A673 (cell line): ENCODE measurements at regions not wholly inside any gene's neighbourhood (a gene's known extent, or its start where the extent isn't known, plus 50 kb on each side); places are given as distances from the start of the nearest gene placed in this dataset.

Source experiments
- BruUV-seq: library from RNA; stranded (reverse); fragments of 400-500 nt; replicated peaks from 2 replicates; lab custom pipeline; 2021; lab: Mats Ljungman, UMichigan
- CTCF ChIA-PET: fragments of 300-600 bp; sonication (Branson Sonifier 250); formaldehyde crosslinking; loops from one replicate; lab custom pipeline; 2022; ENCODE audit warnings: antibody characterized with exemption; lab: Charles Lee
- POLR2A ChIA-PET: fragments of 300-600 bp; sonication (Branson Sonifier 250); formaldehyde crosslinking; loops from one replicate; lab custom pipeline; 2022; ENCODE audit warnings: antibody characterized with exemption; ENCODE audit not compliant: low non-redundant PET; lab: Charles Lee
- DNase-seq: peaks from one replicate; pipeline ENCODE4 v3.0.0-alpha.2; 2015; ENCODE audit warnings: low spot score
- H3K27ac ChIP-seq: fragments of 200-600 bp; sonication (generic); 2 replicates; pipeline ENCODE4 v1.5.1; 2016; ENCODE audit warnings: mixed run types, low read depth, mild to moderate bottlenecking, mixed read lengths, antibody characterized with exemption, low read length; ENCODE audit not compliant: poor library complexity, severe bottlenecking
- H3K27me3 ChIP-seq: fragments of 200-600 bp; sonication (generic); replicated peaks from 2 replicates; pipeline ENCODE4 v1.6.1; 2017; ENCODE audit warnings: mixed run types, low read depth, mild to moderate bottlenecking, mixed read lengths, antibody characterized with exemption, low read length; ENCODE audit not compliant: insufficient read depth, poor library complexity
- H3K36me3 ChIP-seq: fragments of 200-600 bp; sonication (generic); 2 replicates; pipeline ENCODE4 v1.6.1; 2016; ENCODE audit warnings: mixed run types, mild to moderate bottlenecking, mixed read lengths, antibody characterized with exemption, low read length; ENCODE audit not compliant: insufficient read depth, poor library complexity, severe bottlenecking
- H3K4me1 ChIP-seq: fragments of 200-600 bp; sonication (generic); 2 replicates; pipeline ENCODE4 v1.6.1; 2017; ENCODE audit warnings: mixed run types, mild to moderate bottlenecking, mixed read lengths, antibody characterized with exemption, low read length; ENCODE audit not compliant: insufficient read depth, poor library complexity, severe bottlenecking
- H3K4me3 ChIP-seq: fragments of 200-600 bp; sonication (generic); 2 replicates; pipeline ENCODE4 v1.5.1; 2016; ENCODE audit warnings: low read depth, mixed run types, mild to moderate bottlenecking, mixed read lengths, low read length; ENCODE audit not compliant: poor library complexity, severe bottlenecking
- H3K9me3 ChIP-seq: fragments of 200-600 bp; sonication (generic); 2 replicates; pipeline ENCODE4 v1.6.1; 2016; ENCODE audit warnings: mixed run types, low read depth, mild to moderate bottlenecking, mixed read lengths, antibody characterized with exemption, low read length; ENCODE audit not compliant: poor library complexity, severe bottlenecking
- EZH2 ChIP-seq: fragments of 200-600 bp; sonication (generic); IDR thresholded peaks from 2 replicates; pipeline ENCODE4 v1.6.1; 2017; ENCODE audit warnings: borderline replicate concordance, low read depth, mild to moderate bottlenecking, mixed read lengths, antibody characterized with exemption, low read length; ENCODE audit not compliant: poor library complexity, severe bottlenecking
- intact Hi-C: fragments of 100-400 bp; cut with micrococcal nuclease; formaldehyde crosslinking; loops from one replicate; pipeline ENCODE4 v1.10.0; 2022; ENCODE audit not compliant: unreplicated experiment
- TF ChIP-seq, protein P1 (sequence below): fragments of 300-800, 200-600 bp; sonication (generic); conservative IDR thresholded peaks from 2 replicates; pipeline ENCODE4 v1.5.1; 2017; ENCODE audit warnings: low read depth, mild to moderate bottlenecking, antibody characterized with exemption, low read length, moderate library complexity, mixed read lengths

DNA sequence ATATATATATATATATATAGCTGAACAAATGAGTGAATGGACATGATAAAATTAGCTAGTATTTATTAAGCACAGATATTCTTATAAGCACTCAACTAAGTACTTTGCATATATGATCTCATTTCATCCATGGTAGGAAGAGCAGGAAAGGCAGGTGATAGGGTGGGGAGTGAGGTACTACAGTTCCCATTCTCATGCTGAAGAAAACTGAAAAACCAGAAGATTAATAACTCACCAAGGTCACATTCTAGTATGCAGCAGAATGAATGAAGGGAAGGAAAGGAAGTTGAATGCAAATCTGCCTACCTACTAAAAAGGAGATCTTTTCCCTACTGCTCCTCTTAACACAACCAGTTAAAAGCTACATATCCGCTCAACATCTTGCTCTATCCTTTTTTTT is 298.1 kb upstream of the TMPO start:
- Histone ChIP-seq H3K27ac (no peak overlapping the region), H3K4me1 (peaks cover 9% of the 10 kb centered on the region), H3K27me3 (no peaks in the 10 kb centered on the region), H3K9me3 (no peaks in the 10 kb centered on the region), H3K36me3 (no peaks in the 10 kb centered on the region), H3K4me3 (no peak overlapping the region)
- CTCF ChIA-PET, result no interaction called here
- intact Hi-C loops, result no loop called here
- no TSS peak for BruUV-seq
- POLR2A ChIA-PET, result no interaction called here
- no peak for DNase-seq
- TF ChIP-seq EZH2, result no peak
- TF ChIP-seq, protein P1, sequence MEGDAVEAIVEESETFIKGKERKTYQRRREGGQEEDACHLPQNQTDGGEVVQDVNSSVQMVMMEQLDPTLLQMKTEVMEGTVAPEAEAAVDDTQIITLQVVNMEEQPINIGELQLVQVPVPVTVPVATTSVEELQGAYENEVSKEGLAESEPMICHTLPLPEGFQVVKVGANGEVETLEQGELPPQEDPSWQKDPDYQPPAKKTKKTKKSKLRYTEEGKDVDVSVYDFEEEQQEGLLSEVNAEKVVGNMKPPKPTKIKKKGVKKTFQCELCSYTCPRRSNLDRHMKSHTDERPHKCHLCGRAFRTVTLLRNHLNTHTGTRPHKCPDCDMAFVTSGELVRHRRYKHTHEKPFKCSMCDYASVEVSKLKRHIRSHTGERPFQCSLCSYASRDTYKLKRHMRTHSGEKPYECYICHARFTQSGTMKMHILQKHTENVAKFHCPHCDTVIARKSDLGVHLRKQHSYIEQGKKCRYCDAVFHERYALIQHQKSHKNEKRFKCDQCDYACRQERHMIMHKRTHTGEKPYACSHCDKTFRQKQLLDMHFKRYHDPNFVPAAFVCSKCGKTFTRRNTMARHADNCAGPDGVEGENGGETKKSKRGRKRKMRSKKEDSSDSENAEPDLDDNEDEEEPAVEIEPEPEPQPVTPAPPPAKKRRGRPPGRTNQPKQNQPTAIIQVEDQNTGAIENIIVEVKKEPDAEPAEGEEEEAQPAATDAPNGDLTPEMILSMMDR, result no peak

GRCh38 chr12:98220636-98221035 is 294.8 kb upstream of the TMPO start:
- ChIA-PET CTCF (no interaction called here), POLR2A (no interaction called here)
- TF ChIP-seq EZH2, result no peak
- TF ChIP-seq, protein P1, result no peak
- Histone ChIP-seq H3K4me1 (peaks cover 12% of the 10 kb centered on the region), H3K36me3 (no peaks in the 10 kb centered on the region), H3K27ac (no peak overlapping the region), H3K27me3 (no peaks in the 10 kb centered on the region), H3K4me3 (no peak overlapping the region), H3K9me3 (no peaks in the 10 kb centered on the region)
- intact Hi-C loops, result no loop called here
- DNase-seq, result no peak
- BruUV-seq, result no TSS peak

GRCh38 chr12:98221243-98221808 is 294.1 kb upstream of the TMPO start:
- Histone ChIP-seq H3K4me1 (peaks cover 12% of the 10 kb centered on the region), H3K9me3 (no peaks in the 10 kb centered on the region), H3K4me3 (no peak overlapping the region), H3K27me3 (no peaks in the 10 kb centered on the region), H3K27ac (no peak overlapping the region), H3K36me3 (no peaks in the 10 kb centered on the region)
- ChIA-PET CTCF (no interaction called here), POLR2A (no interaction called here)
- no TSS peak for BruUV-seq
- DNase-seq, result no peak
- TF ChIP-seq, protein P1, result no peak
- no peak for TF ChIP-seq EZH2
- intact Hi-C loops, result no loop called here
